AG04450 (cell line): ENCODE measurements at regions not wholly inside any gene's neighbourhood (a gene's known extent, or its start where the extent isn't known, plus 50 kb on each side); places are given as distances from the start of the nearest gene placed in this dataset.

ENCODE experiments used
- CTCF ChIA-PET: fragments of 300-600, 350-600 bp; formaldehyde crosslinking; extraction: SDS; loops from one replicate; lab custom pipeline; 2022; ENCODE audit warnings: antibody characterized with exemption, inconsistent platforms; lab: Charles Lee
- POLR2A ChIA-PET: fragments of 350-600 bp; formaldehyde crosslinking; extraction: SDS; loops from one replicate; lab custom pipeline; 2021; ENCODE audit warnings: antibody characterized with exemption, inconsistent platforms; lab: Yijun Ruan, JAX
- DNase-seq: peaks from one replicate; pipeline ENCODE4 v3.0.0-alpha.2; 2011; ENCODE audit warnings: low read depth, low spot score
- H3K27ac ChIP-seq: one replicate; pipeline ENCODE4 v1.5.1; 2012; ENCODE audit warnings: low read depth, low read length, control low read depth
- H3K27me3 ChIP-seq: one replicate; pipeline ENCODE4 v1.6.0; 2012; ENCODE audit warnings: low read length; ENCODE audit not compliant: control insufficient read depth, insufficient read depth
- H3K4me3 ChIP-seq: 2 replicates; pipeline ENCODE4 v1.5.1; 2011; ENCODE audit warnings: mild to moderate bottlenecking, low read depth, low read length, control low read depth
- H3K9me3 ChIP-seq: 2 replicates; pipeline ENCODE4 v1.5.1; 2012; ENCODE audit warnings: low read length; ENCODE audit not compliant: control insufficient read depth, insufficient read depth
- CTCF ChIP-seq: IDR thresholded peaks from 2 replicates; pipeline ENCODE4 v1.5.1; 2011; ENCODE audit warnings: low read depth, low read length, control low read depth, inconsistent platforms

GRCh38 chr21:35633501-35633900, 426.8 kb downstream of the SETD4 start:
- Histone ChIP-seq H3K27me3 (no peaks in the 10 kb centered on the region), H3K27ac (no peak overlapping the region), H3K4me3 (no peak overlapping the region), H3K9me3 (no peaks in the 10 kb centered on the region)
- CTCF ChIA-PET: no interaction called here
- no peak for DNase-seq
- no peak for TF ChIP-seq CTCF
- POLR2A ChIA-PET: no interaction called here

DNA sequence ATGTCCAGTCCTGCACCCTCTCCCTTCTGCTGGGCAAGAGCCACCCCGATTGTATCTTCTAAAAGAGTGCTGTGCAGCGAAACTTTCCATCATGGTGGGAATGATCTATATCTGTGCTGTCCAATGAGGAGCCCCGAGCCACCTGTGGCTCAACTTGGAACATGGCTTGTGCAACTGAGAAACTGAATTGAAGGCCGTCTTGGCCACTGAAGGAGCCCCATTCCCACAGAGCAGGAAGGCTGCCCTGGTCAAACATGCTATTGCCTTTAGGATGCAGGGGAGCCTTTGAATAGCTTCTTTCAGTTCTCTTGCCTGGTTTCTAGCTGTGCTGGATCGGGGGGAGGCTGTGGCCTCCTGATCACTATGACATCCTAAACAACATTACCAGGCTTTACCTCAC, 427.6 kb downstream of the SETD4 start:
- Histone ChIP-seq H3K9me3 (no peaks in the 10 kb centered on the region), H3K4me3 (no peak overlapping the region), H3K27me3 (no peaks in the 10 kb centered on the region), H3K27ac (no peak overlapping the region)
- ChIA-PET POLR2A (no interaction called here), CTCF (no interaction called here)
- TF ChIP-seq CTCF: no peak
- no peak for DNase-seq

- H3K9me3 ChIP-seq: no peaks in the 10 kb centered on the region
- ChIA-PET POLR2A (no interaction called here), CTCF (no interaction called here)
- H3K4me3 ChIP-seq: no peak overlapping the region
- no peak for TF ChIP-seq CTCF
- H3K27ac ChIP-seq: no peak overlapping the region
- no peak for DNase-seq
- no peaks in the 10 kb centered on the region for H3K27me3 ChIP-seq
Measured at GRCh38 chr21:35628316-35628715, 432.0 kb downstream of the SETD4 start.

GRCh38 chr21:35627462-35627861, 432.9 kb downstream of the SETD4 start:
- Histone ChIP-seq H3K4me3 (no peak overlapping the region), H3K27me3 (no peaks in the 10 kb centered on the region), H3K9me3 (no peaks in the 10 kb centered on the region), H3K27ac (no peak overlapping the region)
- no peak for DNase-seq
- no peak for TF ChIP-seq CTCF
- ChIA-PET POLR2A (no interaction called here), CTCF (interaction anchor here (1.6 kb wide), 1 partner anchor 11 kb away, joined by 4 read pairs; no protein-coding TSS in a partner anchor)

- H3K27ac ChIP-seq: no peak overlapping the region
- no peak for TF ChIP-seq CTCF
- H3K27me3 ChIP-seq: no peaks in the 10 kb centered on the region
- ChIA-PET POLR2A (interaction anchor here (0.6 kb wide), 1 partner anchor 959 kb away, joined by 4 read pairs; no protein-coding TSS in a partner anchor), CTCF (interaction anchor here (1.0 kb wide), 1 partner anchor 10 kb away, joined by 4 read pairs; no protein-coding TSS in a partner anchor)
- DNase-seq: no peak
- H3K9me3 ChIP-seq: no peaks in the 10 kb centered on the region
- H3K4me3 ChIP-seq: no peak overlapping the region
Measured at GRCh38 chr21:35625576-35625975, 434.8 kb downstream of the SETD4 start.
